WTC11 (cell line): ENCODE measurements at regions not wholly inside any gene's neighbourhood (a gene's known extent, or its start where the extent isn't known, plus 50 kb on each side); places are given as distances from the start of the nearest gene placed in this dataset.
"Not testable (repeated sequence)": the region's sequence is repeated elsewhere in the genome, so short reads cannot be mapped to it uniquely, and the experiment has no call there.

Experiments
- ATAC-seq: fragments of 200-7000 bp; cut with Tn5 transposase; 2 replicates; pipeline ENCODE4 v1.10.0; 2021; ENCODE audit warnings: mild to moderate bottlenecking, moderate library complexity
- CTCF ChIA-PET: fragments of 300-600 bp; sonication (Branson Sonifier 250); formaldehyde crosslinking; loops from one replicate; lab custom pipeline; 2021; ENCODE audit warnings: antibody characterized with exemption; lab: Charles Lee
- POLR2A ChIA-PET: fragments of 350-600 bp; sonication (Branson Sonifier 250); formaldehyde crosslinking; loops from one replicate; lab custom pipeline; 2021; ENCODE audit warnings: antibody characterized with exemption; lab: Charles Lee
- DNase-seq: peaks from one replicate; pipeline ENCODE4 v3.0.0; 2021; ENCODE audit warnings: low spot score
- H3K27ac Mint-ChIP-seq: 2 replicates; pipeline ENCODE4 v1.8.0; 2021; ENCODE audit warnings: mixed read lengths
- H3K27me3 Mint-ChIP-seq: 2 replicates; pipeline ENCODE4 v1.8.0; 2021; ENCODE audit warnings: low read depth, mild to moderate bottlenecking, moderate library complexity, mixed read lengths
- H3K36me3 Mint-ChIP-seq: 2 replicates; pipeline ENCODE4 v1.8.0; 2021; ENCODE audit warnings: mixed read lengths
- H3K4me1 Mint-ChIP-seq: 2 replicates; pipeline ENCODE4 v1.8.0; 2022; ENCODE audit warnings: mixed read lengths
- H3K4me3 Mint-ChIP-seq: 2 replicates; pipeline ENCODE4 v1.8.0; 2021; ENCODE audit warnings: mild to moderate bottlenecking, moderate library complexity, mixed read lengths
- H3K9me3 Mint-ChIP-seq: 2 replicates; pipeline ENCODE4 v1.8.0; 2021; ENCODE audit warnings: mixed read lengths
- CBFB ChIP-seq: sonication (generic); formaldehyde crosslinking; IDR thresholded peaks from 2 replicates; pipeline ENCODE4 v1.8.1; 2022; ENCODE audit warnings: mild to moderate bottlenecking, low read depth, missing genetic modification reagents
- CREM ChIP-seq: sonication (generic); formaldehyde crosslinking; IDR thresholded peaks from 2 replicates; pipeline ENCODE4 v1.8.1; 2022; ENCODE audit warnings: mild to moderate bottlenecking, missing genetic modification reagents, moderate library complexity
- ESRRA ChIP-seq: sonication (generic); formaldehyde crosslinking; IDR thresholded peaks from 2 replicates; pipeline ENCODE4 v1.8.1; 2022; ENCODE audit warnings: mild to moderate bottlenecking, missing genetic modification reagents, borderline replicate concordance
- IRF2 ChIP-seq: sonication (generic); formaldehyde crosslinking; IDR thresholded peaks from 2 replicates; pipeline ENCODE4 v1.8.0; 2022; ENCODE audit warnings: low read depth, missing genetic modification reagents, borderline replicate concordance
- JUN ChIP-seq: sonication (generic); formaldehyde crosslinking; IDR thresholded peaks from 2 replicates; pipeline ENCODE4 v1.8.0; 2023; ENCODE audit warnings: mild to moderate bottlenecking, missing genetic modification reagents
- KAT7 ChIP-seq: sonication (generic); formaldehyde crosslinking; IDR thresholded peaks from 2 replicates; pipeline ENCODE4 v1.8.1; 2023; ENCODE audit warnings: missing genetic modification reagents, mild to moderate bottlenecking, borderline replicate concordance
- TEAD4 ChIP-seq: sonication (generic); formaldehyde crosslinking; IDR thresholded peaks from 2 replicates; pipeline ENCODE4 v1.8.0; 2022; ENCODE audit warnings: mild to moderate bottlenecking, missing genetic modification reagents
- ZNF671 ChIP-seq: fragments of 250-450 bp; sonication (Bioruptor Pico); IDR thresholded peaks from 2 replicates; pipeline ENCODE4 v1.8.0; 2021; ENCODE audit warnings: mild to moderate bottlenecking
- TF ChIP-seq, protein P1 (sequence below): sonication (generic); formaldehyde crosslinking; IDR thresholded peaks from 2 replicates; pipeline ENCODE4 v1.8.1; 2023; ENCODE audit warnings: mild to moderate bottlenecking, moderate library complexity, missing genetic modification reagents
- TF ChIP-seq, protein P2 (sequence below): fragments of 200-600 bp; IDR thresholded peaks from 2 replicates; pipeline ENCODE4 v1.8.0; 2022; ENCODE audit warnings: antibody characterized with exemption
- TF ChIP-seq, protein P3 (sequence below): fragments of 250-450 bp; sonication (Bioruptor Pico); IDR thresholded peaks from 2 replicates; pipeline ENCODE4 v1.8.0; 2021; ENCODE audit warnings: mild to moderate bottlenecking
- TF ChIP-seq, protein P4 (sequence below): sonication (generic); formaldehyde crosslinking; IDR thresholded peaks from 2 replicates; pipeline ENCODE4 v1.8.1; 2022; ENCODE audit warnings: missing genetic modification reagents, borderline replicate concordance
- TF ChIP-seq, protein P5 (sequence below): fragments of 250-450 bp; sonication (Bioruptor Pico); conservative IDR thresholded peaks from 2 replicates; pipeline ENCODE4 v1.9.0; 2021; ENCODE audit warnings: mild to moderate bottlenecking
- TF ChIP-seq, protein P6 (sequence below): fragments of 250-450 bp; sonication (Bioruptor Pico); IDR thresholded peaks from 2 replicates; pipeline ENCODE4 v1.9.0; 2021; ENCODE audit warnings: mild to moderate bottlenecking, borderline replicate concordance

DNA sequence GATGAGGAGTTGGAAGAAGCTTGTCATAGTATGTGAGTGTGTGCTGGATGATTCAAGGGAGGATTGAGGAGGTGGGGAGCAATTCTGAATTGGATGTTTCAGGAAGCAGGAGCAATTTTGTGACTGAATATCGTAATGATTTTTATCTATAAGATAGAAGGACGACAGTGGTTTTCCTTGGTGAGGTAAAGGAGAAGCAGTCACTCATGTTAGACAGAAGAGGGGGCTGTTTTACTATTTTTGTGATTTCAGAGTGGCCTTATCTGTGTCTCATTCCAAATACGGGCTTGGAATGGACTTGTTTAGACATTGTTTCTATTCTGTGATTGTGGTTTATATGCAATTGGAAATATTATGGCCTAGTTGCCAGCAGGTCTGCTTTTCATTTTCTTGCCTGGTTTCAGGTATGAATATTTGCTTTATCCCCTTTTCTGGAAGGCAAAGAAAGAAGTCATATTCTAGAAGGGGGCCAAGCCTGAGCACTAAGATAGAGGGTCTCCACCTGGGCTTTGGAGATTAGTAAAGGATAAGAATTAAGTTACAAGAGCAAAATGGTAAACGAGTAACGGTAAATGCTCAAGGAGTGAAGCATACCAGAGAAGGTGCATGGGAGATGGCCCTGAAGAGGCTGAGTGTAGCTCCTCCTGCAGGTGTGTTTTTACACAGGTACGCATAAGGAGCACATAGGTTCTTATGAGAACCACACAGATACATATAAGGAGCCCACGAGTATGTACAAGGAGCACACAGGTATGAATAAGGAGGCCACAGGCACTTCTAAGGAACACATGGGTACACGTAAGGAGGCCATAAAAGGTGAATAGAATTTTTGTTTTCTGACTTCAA lies 124.6 kb upstream of the KCNAB1 start:
- Mint-ChIP-seq H3K36me3 (no peaks in the 10 kb centered on the region), H3K9me3 (peaks cover 22% of the 10 kb centered on the region), H3K4me3 (no peak overlapping the region), H3K27me3 (no peaks in the 10 kb centered on the region), H3K4me1 (peaks cover 11% of the 10 kb centered on the region), H3K27ac (no peak overlapping the region)
- POLR2A ChIA-PET: no interaction called here
- TF ChIP-seq, protein P1, sequence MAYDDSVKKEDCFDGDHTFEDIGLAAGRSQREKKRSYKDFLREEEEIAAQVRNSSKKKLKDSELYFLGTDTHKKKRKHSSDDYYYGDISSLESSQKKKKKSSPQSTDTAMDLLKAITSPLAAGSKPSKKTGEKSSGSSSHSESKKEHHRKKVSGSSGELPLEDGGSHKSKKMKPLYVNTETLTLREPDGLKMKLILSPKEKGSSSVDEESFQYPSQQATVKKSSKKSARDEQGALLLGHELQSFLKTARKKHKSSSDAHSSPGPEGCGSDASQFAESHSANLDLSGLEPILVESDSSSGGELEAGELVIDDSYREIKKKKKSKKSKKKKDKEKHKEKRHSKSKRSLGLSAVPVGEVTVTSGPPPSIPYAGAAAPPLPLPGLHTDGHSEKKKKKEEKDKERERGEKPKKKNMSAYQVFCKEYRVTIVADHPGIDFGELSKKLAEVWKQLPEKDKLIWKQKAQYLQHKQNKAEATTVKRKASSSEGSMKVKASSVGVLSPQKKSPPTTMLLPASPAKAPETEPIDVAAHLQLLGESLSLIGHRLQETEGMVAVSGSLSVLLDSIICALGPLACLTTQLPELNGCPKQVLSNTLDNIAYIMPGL: no peak
- TF ChIP-seq, protein P2, sequence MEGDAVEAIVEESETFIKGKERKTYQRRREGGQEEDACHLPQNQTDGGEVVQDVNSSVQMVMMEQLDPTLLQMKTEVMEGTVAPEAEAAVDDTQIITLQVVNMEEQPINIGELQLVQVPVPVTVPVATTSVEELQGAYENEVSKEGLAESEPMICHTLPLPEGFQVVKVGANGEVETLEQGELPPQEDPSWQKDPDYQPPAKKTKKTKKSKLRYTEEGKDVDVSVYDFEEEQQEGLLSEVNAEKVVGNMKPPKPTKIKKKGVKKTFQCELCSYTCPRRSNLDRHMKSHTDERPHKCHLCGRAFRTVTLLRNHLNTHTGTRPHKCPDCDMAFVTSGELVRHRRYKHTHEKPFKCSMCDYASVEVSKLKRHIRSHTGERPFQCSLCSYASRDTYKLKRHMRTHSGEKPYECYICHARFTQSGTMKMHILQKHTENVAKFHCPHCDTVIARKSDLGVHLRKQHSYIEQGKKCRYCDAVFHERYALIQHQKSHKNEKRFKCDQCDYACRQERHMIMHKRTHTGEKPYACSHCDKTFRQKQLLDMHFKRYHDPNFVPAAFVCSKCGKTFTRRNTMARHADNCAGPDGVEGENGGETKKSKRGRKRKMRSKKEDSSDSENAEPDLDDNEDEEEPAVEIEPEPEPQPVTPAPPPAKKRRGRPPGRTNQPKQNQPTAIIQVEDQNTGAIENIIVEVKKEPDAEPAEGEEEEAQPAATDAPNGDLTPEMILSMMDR: peak; percentile 13; the same call in 1 of the 2 replicates
- DNase-seq (no peak), ATAC-seq (peak; percentile 92)
- CTCF ChIA-PET: interaction anchor here (0.6 to 1.2 kb wide), 13 partner anchors 10 to 387 kb away, joined by 3 to 9 read pairs (median 3); partner anchors contain the start of gene C3orf33

DNA sequence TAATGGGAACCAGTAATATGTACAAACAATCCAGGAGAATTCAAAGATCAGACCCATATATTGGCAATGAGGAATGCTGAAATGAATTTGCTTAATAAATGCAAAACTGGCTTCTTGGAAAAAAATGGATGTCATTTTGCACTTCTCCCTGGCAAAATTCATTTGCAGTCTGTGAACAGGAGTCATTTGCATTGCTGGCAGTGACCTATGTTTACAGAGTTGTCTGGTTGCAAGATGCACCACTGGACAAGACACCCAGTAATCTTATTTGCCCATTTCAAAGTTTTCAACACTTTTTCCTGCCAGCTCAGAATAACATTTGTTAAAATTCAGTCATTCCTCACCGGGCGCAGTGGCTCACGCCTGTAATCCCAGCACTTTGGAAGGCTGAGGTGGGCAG lies 123.5 kb upstream of the KCNAB1 start:
- no peak overlapping the region for H3K27ac Mint-ChIP-seq
- no peak for DNase-seq
- ATAC-seq: no peak
- CTCF ChIA-PET: interaction anchor here (0.6 kb wide), 1 partner anchor 105 kb away, joined by 6 read pairs; no protein-coding TSS in a partner anchor
- H3K4me3 Mint-ChIP-seq: no peak overlapping the region
- H3K4me1 Mint-ChIP-seq: peaks cover 7% of the 10 kb centered on the region
- H3K36me3 Mint-ChIP-seq: no peaks in the 10 kb centered on the region
- POLR2A ChIA-PET: no interaction called here
- no peaks in the 10 kb centered on the region for H3K27me3 Mint-ChIP-seq
- peaks cover 22% of the 10 kb centered on the region for H3K9me3 Mint-ChIP-seq
- TF ChIP-seq, protein P3, sequence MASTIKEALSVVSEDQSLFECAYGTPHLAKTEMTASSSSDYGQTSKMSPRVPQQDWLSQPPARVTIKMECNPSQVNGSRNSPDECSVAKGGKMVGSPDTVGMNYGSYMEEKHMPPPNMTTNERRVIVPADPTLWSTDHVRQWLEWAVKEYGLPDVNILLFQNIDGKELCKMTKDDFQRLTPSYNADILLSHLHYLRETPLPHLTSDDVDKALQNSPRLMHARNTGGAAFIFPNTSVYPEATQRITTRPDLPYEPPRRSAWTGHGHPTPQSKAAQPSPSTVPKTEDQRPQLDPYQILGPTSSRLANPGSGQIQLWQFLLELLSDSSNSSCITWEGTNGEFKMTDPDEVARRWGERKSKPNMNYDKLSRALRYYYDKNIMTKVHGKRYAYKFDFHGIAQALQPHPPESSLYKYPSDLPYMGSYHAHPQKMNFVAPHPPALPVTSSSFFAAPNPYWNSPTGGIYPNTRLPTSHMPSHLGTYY (CRISPR knock-in tag): no peak
- TF ChIP-seq IRF2 (CRISPR knock-in tag) (no peak), TEAD4 (CRISPR knock-in tag) (no peak), KAT7 (CRISPR knock-in tag) (no peak), ZNF671 (CRISPR knock-in tag) (no peak), ESRRA (CRISPR knock-in tag) (no peak), CREM (CRISPR knock-in tag) (no peak), JUN (CRISPR knock-in tag) (no peak), CBFB (CRISPR knock-in tag) (no peak)
- TF ChIP-seq, protein P4, sequence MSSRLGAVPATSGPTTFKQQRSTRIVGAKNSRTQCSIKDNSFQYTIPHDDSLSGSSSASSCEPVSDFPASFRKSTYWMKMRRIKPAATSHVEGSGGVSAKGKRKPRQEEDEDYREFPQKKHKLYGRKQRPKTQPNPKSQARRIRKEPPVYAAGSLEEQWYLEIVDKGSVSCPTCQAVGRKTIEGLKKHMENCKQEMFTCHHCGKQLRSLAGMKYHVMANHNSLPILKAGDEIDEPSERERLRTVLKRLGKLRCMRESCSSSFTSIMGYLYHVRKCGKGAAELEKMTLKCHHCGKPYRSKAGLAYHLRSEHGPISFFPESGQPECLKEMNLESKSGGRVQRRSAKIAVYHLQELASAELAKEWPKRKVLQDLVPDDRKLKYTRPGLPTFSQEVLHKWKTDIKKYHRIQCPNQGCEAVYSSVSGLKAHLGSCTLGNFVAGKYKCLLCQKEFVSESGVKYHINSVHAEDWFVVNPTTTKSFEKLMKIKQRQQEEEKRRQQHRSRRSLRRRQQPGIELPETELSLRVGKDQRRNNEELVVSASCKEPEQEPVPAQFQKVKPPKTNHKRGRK (CRISPR knock-in tag): no peak
- TF ChIP-seq, protein P5, sequence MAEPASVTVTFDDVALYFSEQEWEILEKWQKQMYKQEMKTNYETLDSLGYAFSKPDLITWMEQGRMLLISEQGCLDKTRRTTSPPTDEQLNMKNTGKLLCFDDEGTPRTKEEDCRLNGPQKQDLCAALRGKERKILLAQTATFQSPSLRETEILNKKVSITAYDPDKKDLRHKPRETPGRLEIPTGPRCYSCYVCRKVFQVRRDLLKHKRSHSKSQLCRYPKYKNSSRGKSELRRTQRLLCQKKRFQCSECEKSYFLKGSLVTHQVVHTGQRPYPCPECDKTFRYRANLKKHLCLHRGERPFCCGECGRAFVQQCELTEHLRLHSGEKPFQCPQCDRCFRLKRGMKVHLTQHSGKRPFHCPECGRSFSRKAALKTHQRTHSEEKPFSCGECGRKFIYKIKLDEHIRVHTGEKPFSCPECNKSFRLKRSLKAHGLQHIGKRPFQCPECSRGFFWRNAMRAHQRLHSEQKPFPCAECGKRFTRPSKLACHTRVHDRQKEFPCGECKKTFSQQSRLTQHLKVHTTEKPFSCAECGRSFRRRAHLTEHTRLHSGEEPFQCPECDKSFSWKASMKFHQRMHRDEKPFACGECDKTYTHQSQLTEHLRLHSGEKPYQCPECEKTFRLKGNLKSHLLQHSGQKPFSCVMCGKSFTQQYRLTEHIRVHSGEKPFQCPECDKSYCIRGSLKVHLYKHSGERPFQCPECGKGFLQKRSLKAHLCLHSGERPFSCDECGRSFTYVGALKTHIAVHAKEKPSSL (CRISPR knock-in tag): no peak
- TF ChIP-seq, protein P6, sequence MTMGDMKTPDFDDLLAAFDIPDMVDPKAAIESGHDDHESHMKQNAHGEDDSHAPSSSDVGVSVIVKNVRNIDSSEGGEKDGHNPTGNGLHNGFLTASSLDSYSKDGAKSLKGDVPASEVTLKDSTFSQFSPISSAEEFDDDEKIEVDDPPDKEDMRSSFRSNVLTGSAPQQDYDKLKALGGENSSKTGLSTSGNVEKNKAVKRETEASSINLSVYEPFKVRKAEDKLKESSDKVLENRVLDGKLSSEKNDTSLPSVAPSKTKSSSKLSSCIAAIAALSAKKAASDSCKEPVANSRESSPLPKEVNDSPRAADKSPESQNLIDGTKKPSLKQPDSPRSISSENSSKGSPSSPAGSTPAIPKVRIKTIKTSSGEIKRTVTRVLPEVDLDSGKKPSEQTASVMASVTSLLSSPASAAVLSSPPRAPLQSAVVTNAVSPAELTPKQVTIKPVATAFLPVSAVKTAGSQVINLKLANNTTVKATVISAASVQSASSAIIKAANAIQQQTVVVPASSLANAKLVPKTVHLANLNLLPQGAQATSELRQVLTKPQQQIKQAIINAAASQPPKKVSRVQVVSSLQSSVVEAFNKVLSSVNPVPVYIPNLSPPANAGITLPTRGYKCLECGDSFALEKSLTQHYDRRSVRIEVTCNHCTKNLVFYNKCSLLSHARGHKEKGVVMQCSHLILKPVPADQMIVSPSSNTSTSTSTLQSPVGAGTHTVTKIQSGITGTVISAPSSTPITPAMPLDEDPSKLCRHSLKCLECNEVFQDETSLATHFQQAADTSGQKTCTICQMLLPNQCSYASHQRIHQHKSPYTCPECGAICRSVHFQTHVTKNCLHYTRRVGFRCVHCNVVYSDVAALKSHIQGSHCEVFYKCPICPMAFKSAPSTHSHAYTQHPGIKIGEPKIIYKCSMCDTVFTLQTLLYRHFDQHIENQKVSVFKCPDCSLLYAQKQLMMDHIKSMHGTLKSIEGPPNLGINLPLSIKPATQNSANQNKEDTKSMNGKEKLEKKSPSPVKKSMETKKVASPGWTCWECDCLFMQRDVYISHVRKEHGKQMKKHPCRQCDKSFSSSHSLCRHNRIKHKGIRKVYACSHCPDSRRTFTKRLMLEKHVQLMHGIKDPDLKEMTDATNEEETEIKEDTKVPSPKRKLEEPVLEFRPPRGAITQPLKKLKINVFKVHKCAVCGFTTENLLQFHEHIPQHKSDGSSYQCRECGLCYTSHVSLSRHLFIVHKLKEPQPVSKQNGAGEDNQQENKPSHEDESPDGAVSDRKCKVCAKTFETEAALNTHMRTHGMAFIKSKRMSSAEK (CRISPR knock-in tag): no peak

DNA sequence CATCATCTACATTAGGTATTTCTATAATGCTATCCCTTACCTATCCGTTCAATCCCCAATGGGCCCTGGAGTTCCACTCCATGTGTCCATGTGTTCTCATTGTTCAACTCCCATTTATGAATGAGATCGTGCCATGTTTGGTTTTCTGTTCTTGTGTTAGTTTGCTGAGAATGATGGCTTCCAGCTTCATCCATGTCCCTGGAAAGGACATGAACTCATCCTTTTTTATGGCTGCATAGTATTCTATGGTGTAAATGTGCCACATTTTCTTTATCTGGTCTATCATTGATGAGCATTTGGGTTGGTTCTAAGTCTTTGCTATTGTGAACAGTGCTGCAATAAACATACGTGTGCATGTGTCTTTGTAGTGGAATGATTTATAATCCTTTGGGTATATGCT lies 122.2 kb upstream of the KCNAB1 start:
- H3K27me3 Mint-ChIP-seq, H3K4me1 Mint-ChIP-seq, H3K27ac Mint-ChIP-seq, CTCF ChIA-PET, H3K4me3 Mint-ChIP-seq, POLR2A ChIA-PET, DNase-seq, H3K36me3 Mint-ChIP-seq, ATAC-seq: not testable (repeated sequence)
- H3K9me3 Mint-ChIP-seq: peaks cover 26% of the 10 kb centered on the region
